ENCODE measurements at regions not wholly inside any gene's neighbourhood (a gene's known extent, or its start where the extent isn't known, plus 50 kb on each side); places are given as distances from the start of the nearest gene placed in this dataset.

DNA sequence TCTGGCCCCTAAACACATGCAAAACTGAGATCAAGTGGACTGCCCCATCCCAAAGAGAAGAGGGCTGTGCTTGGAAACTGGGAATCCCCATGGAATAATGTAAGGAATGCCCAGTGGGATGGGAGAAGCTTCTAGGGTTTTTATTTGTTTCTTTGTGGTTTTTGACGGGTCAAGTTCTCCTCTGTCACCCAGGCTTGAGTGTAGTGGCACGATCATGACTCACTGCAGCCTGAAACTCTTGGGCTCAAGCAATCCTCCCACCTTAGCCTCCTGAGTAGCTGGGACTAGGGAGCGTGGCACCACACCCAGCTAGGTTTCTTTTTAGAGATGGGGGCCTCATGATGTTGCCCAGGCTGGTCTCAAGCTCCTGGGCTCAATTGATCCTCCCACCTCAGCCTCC, 101.7 kb upstream of the ZSWIM2 start:
- H3K4me3 Mint-ChIP-seq: no peak overlapping the region
- DNase-seq (ENCODE audit: low spot score): no peak
- no peaks in the 10 kb centered on the region for H3K4me1 Mint-ChIP-seq
- ChIA-PET POLR2A (no interaction called here), CTCF (no interaction called here)
- H3K27ac Mint-ChIP-seq: no peak overlapping the region
- H3K9me3 Mint-ChIP-seq: no peaks in the 10 kb centered on the region
- TF ChIP-seq TP53 (CRISPR knock-in tag; IDR thresholded peaks at IDR 0.05) (no peak), TCF7 (CRISPR knock-in tag; IDR thresholded peaks at IDR 0.05; ENCODE audit: low read depth) (no peak), TEAD4 (CRISPR knock-in tag; IDR thresholded peaks at IDR 0.05) (no peak), ZNF317 (CRISPR knock-in tag; IDR thresholded peaks at IDR 0.05; ENCODE audit: borderline replicate concordance, low read depth) (no peak), GABPB1 (CRISPR knock-in tag; IDR thresholded peaks at IDR 0.05) (no peak), ELF4 (CRISPR knock-in tag; IDR thresholded peaks at IDR 0.05; ENCODE audit: low read depth) (no peak), JAZF1 (CRISPR knock-in tag; IDR thresholded peaks at IDR 0.05) (no peak), CBFB (CRISPR knock-in tag; IDR thresholded peaks at IDR 0.05; ENCODE audit: low read depth) (no peak), NFYB (CRISPR knock-in tag; conservative IDR thresholded peaks at IDR 0.05; ENCODE audit: low read depth) (no peak), JUN (CRISPR knock-in tag; IDR thresholded peaks at IDR 0.05) (no peak), CREM (CRISPR knock-in tag; IDR thresholded peaks at IDR 0.05) (no peak), FOXK1 (CRISPR knock-in tag; IDR thresholded peaks at IDR 0.05) (no peak), ZNF416 (CRISPR knock-in tag; IDR thresholded peaks at IDR 0.05) (no peak), ZNF532 (CRISPR knock-in tag; IDR thresholded peaks at IDR 0.05; ENCODE audit: borderline replicate concordance) (no peak), PRDM15 (CRISPR knock-in tag; IDR thresholded peaks at IDR 0.05) (no peak)
- TF ChIP-seq, protein P1, sequence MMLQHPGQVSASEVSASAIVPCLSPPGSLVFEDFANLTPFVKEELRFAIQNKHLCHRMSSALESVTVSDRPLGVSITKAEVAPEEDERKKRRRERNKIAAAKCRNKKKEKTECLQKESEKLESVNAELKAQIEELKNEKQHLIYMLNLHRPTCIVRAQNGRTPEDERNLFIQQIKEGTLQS (CRISPR knock-in tag; conservative IDR thresholded peaks at IDR 0.05): no peak
- TF ChIP-seq, protein P2, sequence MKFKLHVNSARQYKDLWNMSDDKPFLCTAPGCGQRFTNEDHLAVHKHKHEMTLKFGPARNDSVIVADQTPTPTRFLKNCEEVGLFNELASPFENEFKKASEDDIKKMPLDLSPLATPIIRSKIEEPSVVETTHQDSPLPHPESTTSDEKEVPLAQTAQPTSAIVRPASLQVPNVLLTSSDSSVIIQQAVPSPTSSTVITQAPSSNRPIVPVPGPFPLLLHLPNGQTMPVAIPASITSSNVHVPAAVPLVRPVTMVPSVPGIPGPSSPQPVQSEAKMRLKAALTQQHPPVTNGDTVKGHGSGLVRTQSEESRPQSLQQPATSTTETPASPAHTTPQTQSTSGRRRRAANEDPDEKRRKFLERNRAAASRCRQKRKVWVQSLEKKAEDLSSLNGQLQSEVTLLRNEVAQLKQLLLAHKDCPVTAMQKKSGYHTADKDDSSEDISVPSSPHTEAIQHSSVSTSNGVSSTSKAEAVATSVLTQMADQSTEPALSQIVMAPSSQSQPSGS (CRISPR knock-in tag; IDR thresholded peaks at IDR 0.05; ENCODE audit: borderline replicate concordance, low read depth): no peak
- 0 out of 2 replicates have a peak, but pooled peaks cover 2% of the 10 kb centered on the region for H3K36me3 Mint-ChIP-seq
- H3K27me3 Mint-ChIP-seq (ENCODE audit: low read depth): no peaks in the 10 kb centered on the region
- no peak for ATAC-seq

DNA sequence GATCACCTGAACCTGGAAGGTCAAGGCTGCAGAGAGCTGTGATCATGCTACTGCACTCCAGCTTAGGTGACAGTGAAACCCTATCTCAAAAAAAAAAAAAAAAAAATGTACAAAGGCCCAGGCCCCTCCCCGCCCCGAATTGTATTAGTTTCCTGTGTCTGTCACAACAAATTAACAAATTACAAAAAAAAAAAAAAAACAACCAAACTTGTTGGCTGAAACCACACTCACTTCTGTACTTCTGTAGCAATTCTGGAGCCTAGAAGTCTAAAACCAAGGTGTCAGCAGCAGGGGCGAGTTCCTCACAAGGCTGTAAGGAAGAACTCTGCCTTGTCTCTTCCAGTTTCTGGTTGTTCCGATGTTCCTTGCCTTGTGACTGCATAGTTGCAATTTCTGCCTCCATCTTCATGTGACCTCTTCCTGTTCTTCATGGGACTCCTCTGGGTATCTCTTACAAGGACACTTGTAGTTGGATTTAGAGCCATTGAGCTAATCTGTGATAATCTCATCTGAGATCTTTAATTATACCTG, 100.8 kb upstream of the ZSWIM2 start:
- ATAC-seq (no peak), DNase-seq (ENCODE audit: low spot score) (no peak)
- H3K27ac Mint-ChIP-seq: no peak overlapping the region
- TF ChIP-seq CBFB (CRISPR knock-in tag; IDR thresholded peaks at IDR 0.05; ENCODE audit: low read depth) (no peak), FOXJ3 (CRISPR knock-in tag; IDR thresholded peaks at IDR 0.05; ENCODE audit: borderline replicate concordance) (no peak), KAT7 (CRISPR knock-in tag; IDR thresholded peaks at IDR 0.05; ENCODE audit: borderline replicate concordance) (no peak), NR3C1 (CRISPR knock-in tag; conservative IDR thresholded peaks at IDR 0.05; ENCODE audit: low read depth) (no peak)
- TF ChIP-seq, protein P3, sequence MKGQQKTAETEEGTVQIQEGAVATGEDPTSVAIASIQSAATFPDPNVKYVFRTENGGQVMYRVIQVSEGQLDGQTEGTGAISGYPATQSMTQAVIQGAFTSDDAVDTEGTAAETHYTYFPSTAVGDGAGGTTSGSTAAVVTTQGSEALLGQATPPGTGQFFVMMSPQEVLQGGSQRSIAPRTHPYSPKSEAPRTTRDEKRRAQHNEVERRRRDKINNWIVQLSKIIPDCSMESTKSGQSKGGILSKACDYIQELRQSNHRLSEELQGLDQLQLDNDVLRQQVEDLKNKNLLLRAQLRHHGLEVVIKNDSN (CRISPR knock-in tag; IDR thresholded peaks at IDR 0.05): no peak
- ChIA-PET CTCF (no interaction called here), POLR2A (no interaction called here)
- H3K9me3 Mint-ChIP-seq: no peaks in the 10 kb centered on the region
- 0 out of 2 replicates have a peak, but pooled peaks cover 2% of the 10 kb centered on the region for H3K36me3 Mint-ChIP-seq
- no peaks in the 10 kb centered on the region for H3K27me3 Mint-ChIP-seq (ENCODE audit: low read depth)
- no peaks in the 10 kb centered on the region for H3K4me1 Mint-ChIP-seq
- no peak overlapping the region for H3K4me3 Mint-ChIP-seq
